NB4 (cell line): ENCODE measurements at regions not wholly inside any gene's neighbourhood (a gene's known extent, or its start where the extent isn't known, plus 50 kb on each side); places are given as distances from the start of the nearest gene placed in this dataset.
"Not testable (repeated sequence)": the region's sequence is repeated elsewhere in the genome, so short reads cannot be mapped to it uniquely, and the experiment has no call there.

ENCODE experiments used
- CTCF ChIP-seq: IDR thresholded peaks from one replicate; pipeline ENCODE4 v1.5.1; 2012; ENCODE audit warnings: low read depth, low read length
- MAX ChIP-seq: IDR thresholded peaks from 2 replicates; pipeline ENCODE4 v1.6.1; 2011; ENCODE audit warnings: low read depth, low read length

GRCh38 chr1:221958161-221958562, 216.3 kb upstream of the DUSP10 start:
- not testable (repeated sequence) for TF ChIP-seq CTCF, MAX
